Activated CD8-positive, alpha-beta memory T cell treated with anti-CD3 and anti-CD28 coated beads, Interleukin-2, amount 50 U/mL, for 1 hour (primary cell): ENCODE measurements at regions not wholly inside any gene's neighbourhood (a gene's known extent, or its start where the extent isn't known, plus 50 kb on each side); places are given as distances from the start of the nearest gene placed in this dataset.

Experiments used
- DNase-seq: peaks from one replicate; pipeline ENCODE4 v3.0.0-alpha.2; 2020; ENCODE audit errors: extremely low read depth

GRCh38 chr12:91361864-91362263 lies 179.2 kb upstream of the DCN start:
- DNase-seq = no peak

- DNase-seq = no peak
Measured at GRCh38 chr12:91357381-91357780, 174.8 kb upstream of the DCN start.

- no peak for DNase-seq
Measured at GRCh38 chr12:91356405-91356804, 173.8 kb upstream of the DCN start.

- no peak for DNase-seq
Measured at GRCh38 chr12:91355150-91356006, 172.8 kb upstream of the DCN start.

DNA sequence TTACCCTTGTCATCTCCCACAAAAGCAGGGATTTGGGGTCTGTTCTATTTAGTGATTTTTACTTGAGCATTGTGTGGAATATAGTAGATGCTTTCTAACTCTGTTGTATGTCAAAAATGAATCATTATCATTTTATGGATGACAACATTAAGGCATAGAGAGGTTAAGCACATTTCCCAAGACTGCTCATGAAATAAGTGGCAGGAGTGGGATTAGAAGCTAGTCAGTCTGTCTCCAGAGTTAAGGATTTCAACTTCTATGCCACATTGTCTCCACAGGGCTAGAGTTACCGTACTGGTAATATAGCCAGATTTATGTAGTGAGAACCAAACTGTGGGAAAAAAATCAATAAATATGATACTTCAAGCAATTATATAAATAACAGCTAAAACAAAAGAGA lies 170.6 kb upstream of the DCN start:
- no peak for DNase-seq

GRCh38 chr12:91349476-91349875 lies 166.9 kb upstream of the DCN start:
- no peak for DNase-seq

- DNase-seq = no peak
Measured at GRCh38 chr12:91347481-91348214, 165.0 kb upstream of the DCN start.

GRCh38 chr12:91346827-91347226 lies 164.2 kb upstream of the DCN start:
- DNase-seq = no peak

GRCh38 chr12:91344408-91344807 lies 161.8 kb upstream of the DCN start:
- DNase-seq = no peak

GRCh38 chr12:91343010-91343409 lies 160.4 kb upstream of the DCN start:
- DNase-seq = no peak

GRCh38 chr12:91339106-91339505 lies 156.5 kb upstream of the DCN start:
- DNase-seq = no peak

DNA sequence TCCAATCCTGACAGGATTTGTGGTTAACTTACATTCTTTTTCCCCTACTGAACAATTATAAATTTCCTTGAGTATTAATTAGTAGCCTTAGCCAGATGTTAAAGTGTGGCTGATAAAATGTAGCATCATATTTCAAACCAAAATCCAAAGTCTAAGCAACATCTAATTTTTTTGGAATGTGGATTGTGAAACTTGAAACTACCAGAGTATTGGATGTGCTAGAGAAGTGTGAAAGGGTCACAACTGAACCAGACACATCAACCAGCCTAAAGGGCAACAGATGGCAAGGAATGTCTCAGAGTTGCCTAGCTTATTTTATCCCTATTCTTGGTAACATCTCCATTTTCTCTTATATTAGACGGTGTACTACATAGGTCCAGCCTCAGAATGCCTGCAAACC lies 153.1 kb upstream of the DCN start:
- DNase-seq = no peak

GRCh38 chr12:91333966-91334365 lies 151.3 kb upstream of the DCN start:
- no peak for DNase-seq

DNA sequence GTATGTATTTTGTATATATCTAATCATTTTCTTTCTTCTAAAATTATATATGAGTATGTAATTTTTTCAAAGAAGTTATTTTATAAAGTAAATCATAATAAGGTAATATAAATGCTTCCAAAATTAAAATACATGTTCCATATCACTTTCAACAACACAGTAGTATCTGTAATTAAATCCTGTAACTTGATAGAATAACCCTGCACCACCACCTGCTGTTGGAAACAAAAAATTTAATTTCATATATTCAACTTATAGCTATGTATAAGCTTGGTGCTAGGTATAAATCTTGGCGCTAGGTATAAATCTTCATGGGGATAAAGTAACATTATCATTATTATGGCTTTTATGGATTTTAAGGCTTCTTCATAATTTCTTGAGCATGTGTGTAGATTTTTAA lies 149.7 kb upstream of the DCN start:
- no peak for DNase-seq

DNA sequence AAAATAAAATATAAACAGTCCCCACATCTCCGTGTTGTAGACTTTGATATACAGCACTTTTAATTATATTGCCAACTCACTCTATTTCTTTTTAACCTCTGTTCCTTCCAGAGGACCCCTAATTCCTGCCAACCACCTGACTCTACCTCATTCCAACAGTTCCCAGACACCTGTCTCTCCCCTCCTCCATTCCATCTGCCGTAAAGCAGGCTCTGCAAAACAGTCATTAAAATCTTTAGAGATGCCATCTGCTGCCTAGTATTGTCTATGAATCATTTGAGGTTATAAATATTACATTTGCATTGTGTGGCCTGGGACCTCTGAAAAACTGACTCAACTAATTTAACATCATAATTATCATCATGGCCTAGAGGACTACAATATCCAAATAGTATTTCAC lies 148.8 kb upstream of the DCN start:
- no peak for DNase-seq

- DNase-seq = no peak
Measured at GRCh38 chr12:91328451-91328850, 145.8 kb upstream of the DCN start.

DNA sequence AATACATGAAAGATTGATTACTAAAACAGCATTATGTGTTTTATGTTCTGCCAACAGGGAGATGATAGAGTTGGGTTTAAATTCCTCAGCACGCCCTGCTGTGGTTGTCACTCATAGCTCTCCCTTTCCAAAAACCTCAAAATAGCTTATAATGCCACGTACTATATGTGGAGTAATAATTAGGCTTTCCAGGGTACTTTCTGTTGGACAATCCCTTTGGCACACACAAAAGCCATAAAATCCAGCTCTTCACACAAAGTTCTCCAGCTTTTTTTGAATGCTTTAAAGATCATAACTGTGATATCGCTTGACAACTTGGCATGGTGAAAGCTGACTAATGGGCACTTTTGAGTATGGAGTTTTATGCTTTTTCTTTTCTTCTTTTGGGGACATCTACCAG lies 145.3 kb upstream of the DCN start:
- DNase-seq = no peak

DNA sequence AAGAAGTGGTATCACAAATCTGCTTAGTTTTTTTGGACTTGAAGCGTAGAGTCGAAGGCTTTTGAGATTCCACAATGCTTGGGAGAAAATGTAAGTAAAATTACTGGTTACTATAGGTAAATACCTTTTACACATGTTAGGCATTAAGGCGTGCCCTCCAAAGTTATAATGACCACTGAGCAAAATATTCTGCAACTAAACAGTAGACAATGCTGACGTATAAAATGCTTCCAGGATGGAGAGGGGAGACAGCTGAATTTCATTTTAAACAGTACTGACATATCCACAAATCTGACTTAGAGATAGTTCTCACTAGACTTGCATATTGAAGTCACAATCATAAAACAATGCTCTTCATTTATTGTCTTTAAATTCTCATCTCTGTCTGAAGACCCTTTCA lies 144.5 kb upstream of the DCN start:
- DNase-seq = no peak

- DNase-seq = peak; percentile 1
Measured at GRCh38 chr12:91326058-91327027, 143.7 kb upstream of the DCN start.

DNA sequence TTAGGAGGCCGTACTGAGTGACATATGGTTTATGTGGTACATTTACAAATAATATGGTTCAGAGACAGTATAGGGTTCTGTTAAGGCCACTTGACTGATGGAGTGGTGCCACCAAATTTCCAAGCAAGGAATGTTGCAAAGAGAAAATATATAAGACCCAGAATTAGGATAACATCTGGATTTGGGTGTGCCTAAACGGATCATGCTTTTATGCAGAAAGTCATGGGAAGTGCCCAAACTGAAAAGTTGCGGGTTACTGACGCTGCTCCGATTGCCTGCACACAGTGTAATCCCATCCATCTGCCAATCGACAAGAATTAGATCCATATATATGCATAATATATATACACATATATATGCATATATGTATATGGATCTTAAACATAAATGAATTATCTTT lies 138.4 kb upstream of the DCN start:
- DNase-seq = no peak

DNA sequence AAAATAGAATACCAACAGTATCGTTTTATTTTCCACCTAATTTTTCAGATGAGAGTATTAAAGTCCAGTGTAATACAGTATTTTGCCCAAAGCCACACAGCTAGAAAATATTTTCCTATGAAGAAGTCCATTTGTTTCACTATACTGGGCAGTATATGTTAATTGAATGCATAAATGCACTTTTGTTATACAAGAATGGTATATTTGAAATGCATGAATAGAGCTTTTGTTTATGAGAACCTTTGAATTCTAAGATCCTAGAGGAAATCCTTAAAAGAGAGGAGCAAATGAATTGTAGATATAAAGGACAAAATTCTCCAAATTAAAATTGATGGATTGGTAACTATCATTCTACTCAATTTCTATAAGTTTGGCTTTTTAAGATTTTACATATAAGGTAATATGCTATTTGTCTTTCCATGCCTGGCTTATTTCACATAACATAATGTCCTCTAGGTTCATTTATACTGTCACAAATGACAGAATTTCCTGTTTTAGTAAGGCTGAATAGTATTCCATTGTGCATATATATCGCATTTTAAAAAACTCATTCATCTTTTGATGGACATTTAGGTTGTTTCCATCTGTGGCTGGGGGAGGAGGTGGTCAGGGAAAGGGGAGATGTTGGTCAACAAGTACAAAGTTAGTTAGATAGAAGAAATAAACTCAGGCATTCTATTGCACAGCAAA lies 136.6 kb upstream of the DCN start:
- DNase-seq = no peak

GRCh38 chr12:91317306-91317705 lies 134.7 kb upstream of the DCN start:
- no peak for DNase-seq
